ENCODE measurements at regions not wholly inside any gene's neighbourhood (a gene's known extent, or its start where the extent isn't known, plus 50 kb on each side); places are given as distances from the start of the nearest gene placed in this dataset.

GRCh38 chr20:20992686-20993360 lies 113.3 kb downstream of the LINC00237 start:
- DNase-seq (ENCODE audit: low read depth): no peak

- DNase-seq (ENCODE audit: low read depth): no peak
These were observed 113.9 kb downstream of the LINC00237 start for GRCh38 chr20:20992277-20992676.

DNA sequence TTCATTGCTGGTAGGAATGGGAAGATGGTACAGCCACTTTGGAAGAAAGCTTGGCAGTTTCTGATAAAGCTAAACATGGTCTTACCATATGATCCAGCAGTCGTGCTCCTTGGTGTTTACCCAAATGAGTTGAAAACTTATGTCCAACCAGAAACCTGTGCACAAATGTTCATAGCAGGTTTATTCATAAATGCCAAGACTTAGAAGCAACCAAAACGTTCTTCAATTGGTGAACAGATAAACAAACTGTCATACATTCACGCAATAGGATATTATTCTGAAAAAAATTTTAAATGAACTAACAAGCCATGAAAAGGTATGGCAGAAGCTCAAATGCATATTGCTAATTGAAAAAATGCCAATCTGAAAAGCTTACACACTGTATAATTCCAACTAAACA lies 117.1 kb downstream of the LINC00237 start:
- DNase-seq (ENCODE audit: low read depth): no peak

DNA sequence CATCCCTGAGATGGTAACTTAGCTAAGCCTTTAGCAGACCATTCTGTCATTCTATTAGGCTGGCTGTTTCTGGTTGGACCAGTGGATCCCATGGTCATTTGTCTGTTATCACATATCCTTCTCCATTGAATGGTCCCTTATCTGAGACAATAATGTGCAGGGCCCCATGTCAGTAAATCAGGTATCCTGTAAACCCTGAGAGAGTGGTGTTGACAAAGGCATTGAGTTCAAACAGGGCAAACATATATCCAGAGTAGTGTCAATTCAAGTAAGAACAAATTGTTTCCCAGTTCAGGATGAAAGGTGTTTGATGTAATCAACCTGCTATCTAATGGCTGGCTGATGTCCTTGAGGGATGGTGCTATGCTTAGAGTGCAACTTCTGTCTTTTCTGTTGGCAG lies 126.2 kb downstream of the LINC00237 start:
- DNase-seq (ENCODE audit: low read depth): no peak

- DNase-seq (ENCODE audit: low read depth): no peak
These were observed 128.4 kb downstream of the LINC00237 start for GRCh38 chr20:20977786-20978185.

DNA sequence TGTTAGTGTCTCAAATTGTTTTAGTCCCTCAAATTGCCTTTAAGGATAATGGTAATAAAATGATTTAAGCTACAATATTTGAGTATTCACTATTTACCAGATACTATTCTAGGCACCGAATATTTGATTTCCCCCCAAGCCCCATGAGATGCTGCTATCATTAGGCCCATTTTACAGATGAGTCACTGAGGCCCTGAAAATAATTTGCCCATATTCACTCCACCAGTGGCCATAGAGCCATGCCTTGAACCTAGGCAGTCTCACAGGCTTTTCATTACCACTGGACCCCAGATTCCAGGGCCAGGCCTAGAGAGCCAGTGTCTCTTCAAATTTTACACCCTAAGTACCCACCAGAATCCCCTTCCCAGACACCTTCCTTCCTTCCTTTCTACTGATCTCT lies 133.7 kb downstream of the LINC00237 start:
- no peak for DNase-seq (ENCODE audit: low read depth)

DNA sequence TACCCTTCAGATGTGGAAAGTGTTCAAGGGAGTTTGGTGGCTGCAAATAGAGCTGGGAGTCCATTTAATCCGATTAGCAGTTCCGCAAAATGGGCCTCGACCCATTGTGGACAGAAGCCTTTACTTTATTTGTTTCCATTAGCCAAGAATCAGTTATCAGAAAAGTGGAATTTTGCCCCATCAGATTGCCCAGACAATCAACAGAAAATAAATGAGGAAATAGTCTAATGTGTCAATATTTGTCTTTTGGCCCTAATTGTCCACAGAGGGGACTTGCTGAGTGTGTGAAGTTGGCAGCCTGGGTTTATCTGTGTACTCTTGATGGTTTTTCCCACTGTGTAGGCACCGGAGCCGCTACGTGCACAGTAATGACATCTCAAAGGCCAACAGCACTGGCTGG lies 134.3 kb downstream of the LINC00237 start:
- no peak for DNase-seq (ENCODE audit: low read depth)

- no peak for DNase-seq (ENCODE audit: low read depth)
These were observed 135.3 kb downstream of the LINC00237 start for GRCh38 chr20:20970841-20971240.

DNA sequence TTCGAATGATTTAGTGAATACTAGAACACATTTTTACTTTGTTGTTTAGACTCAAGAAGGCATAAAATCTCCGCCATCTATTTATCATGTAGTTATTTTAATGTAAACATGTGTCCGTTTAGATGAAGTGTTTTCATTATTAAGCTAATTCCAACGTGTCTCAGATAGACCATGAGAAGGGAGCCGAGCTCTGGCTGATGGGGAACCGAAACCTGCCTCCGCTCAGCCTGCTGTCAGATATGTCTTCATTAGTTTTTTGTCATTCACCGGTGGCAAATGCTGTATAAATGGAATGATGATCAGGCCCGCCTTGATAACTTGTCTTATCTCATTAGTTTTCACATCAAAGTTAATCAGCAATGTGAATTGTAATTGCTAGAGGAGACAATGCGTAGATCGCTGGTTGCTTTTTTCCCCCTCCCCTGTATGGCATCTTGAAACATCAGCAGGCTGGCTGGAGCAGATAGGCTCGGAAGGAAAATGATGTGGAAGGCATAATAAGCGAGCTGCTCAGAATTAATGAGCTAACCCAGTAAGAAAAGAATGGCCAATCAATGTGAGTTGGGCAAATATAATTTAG lies 136.4 kb downstream of the LINC00237 start:
- DNase-seq (ENCODE audit: low read depth): no peak

- no peak for DNase-seq (ENCODE audit: low read depth)
These were observed 138.5 kb downstream of the LINC00237 start for GRCh38 chr20:20967564-20968184.

DNA sequence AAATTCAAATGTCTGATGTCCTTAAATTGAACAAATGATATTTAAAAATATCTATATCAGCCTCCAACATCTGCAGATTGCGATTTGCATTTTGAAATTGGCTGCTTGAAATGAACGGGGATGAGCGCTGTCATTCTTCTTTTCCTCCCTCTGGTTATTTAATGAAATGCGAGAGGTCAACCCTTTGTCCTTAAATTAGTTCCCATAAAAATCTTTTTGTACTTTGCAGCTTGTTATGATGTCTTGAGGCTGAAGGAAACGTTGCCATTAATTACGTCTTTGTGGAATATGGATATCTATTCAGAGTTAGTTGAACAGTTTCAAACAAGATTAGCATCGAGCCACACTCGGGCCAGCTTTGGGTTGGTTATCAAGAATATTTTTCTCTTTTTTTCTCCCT lies 140.0 kb downstream of the LINC00237 start:
- no peak for DNase-seq (ENCODE audit: low read depth)

- DNase-seq (ENCODE audit: low read depth): no peak
These were observed 147.0 kb downstream of the LINC00237 start for GRCh38 chr20:20959031-20959755.

- no peak for DNase-seq (ENCODE audit: low read depth)
These were observed 149.6 kb downstream of the LINC00237 start for GRCh38 chr20:20956513-20956931.

- DNase-seq (ENCODE audit: low read depth): no peak
These were observed 150.3 kb downstream of the LINC00237 start for GRCh38 chr20:20955892-20956291.

DNA sequence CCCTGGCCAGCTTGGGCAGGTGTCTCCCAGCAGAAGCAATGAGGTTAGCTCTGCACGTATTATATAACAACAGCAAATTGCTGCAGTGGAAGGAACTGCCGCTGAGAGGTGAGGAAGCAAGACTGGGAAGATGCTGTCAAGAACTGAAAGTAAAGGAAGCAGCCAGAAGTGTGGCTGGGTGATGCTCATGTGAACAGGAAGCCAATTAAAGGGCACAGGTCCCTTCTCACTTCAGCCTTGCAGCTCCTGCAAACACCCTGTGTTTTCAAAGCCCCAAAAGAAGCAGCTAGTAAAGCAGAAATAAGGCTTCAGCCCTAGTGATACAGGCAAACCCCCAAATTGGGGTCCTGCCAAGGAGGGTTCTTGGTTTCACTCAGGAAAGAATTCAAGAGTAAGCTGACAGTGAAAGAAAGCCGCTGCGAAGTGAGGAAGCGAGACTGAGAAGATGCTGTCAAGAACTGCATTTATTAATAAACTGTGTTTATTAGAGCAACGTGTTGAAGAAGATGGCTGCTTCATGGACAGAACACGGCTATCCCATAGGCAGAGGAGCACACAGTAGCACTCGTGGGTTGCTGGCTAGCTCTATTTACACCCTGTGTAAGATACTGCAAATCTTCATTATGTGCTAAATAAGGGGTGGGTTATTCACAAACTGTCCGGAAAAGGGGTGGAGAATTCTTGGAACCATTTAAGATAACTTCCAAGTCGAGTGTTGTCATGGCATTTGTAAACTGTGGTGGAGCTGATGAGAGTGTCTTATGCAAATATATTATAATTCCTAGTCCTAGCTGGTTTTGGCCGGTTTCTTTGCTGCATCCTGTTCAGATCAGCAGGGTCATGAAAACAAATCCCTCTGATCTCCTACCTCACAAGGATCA lies 152.2 kb downstream of the LINC00237 start:
- no peak for DNase-seq (ENCODE audit: low read depth)

DNA sequence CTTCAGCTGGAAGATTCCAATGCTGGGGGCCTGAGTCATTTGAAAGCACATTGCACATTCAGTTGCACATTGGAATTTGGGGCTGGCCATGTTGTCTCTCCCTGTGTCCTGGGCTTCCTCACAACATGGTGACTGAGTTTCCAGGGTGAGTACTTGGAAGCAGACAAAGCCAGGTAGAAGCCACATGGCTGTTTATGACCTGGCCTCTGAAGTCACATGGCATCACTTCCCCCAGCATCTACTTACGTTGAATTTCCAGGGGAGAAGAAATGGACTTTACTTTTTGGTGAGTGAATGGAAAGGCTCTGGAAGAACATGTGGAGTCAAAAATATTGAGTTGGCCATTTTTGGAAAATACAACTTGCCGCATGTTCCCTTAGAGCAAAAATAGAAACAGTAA lies 155.5 kb downstream of the LINC00237 start:
- no peak for DNase-seq (ENCODE audit: low read depth)

GRCh38 chr20:20946122-20946759 lies 159.9 kb downstream of the LINC00237 start:
- DNase-seq (ENCODE audit: low read depth): no peak

DNA sequence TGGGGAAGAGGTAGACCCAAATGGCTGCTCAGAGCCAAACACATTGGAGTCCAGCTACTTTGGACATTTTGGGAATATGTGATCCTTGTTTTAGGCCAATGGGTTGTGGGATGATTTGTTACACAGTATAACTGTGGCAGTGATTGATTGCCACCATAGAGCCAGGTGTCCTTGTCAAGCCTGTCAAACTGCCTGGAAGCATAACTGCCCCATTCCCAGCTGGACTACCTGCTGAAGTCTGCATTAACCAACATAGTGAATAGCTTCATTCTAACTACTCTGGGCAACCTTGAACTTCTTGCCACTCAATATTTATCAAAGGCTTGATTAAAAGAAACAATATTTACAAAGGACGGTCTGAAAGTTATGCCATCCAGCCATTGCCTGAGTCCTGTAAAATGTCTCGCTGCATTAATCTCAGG lies 164.7 kb downstream of the LINC00237 start:
- no peak for DNase-seq (ENCODE audit: low read depth)

DNA sequence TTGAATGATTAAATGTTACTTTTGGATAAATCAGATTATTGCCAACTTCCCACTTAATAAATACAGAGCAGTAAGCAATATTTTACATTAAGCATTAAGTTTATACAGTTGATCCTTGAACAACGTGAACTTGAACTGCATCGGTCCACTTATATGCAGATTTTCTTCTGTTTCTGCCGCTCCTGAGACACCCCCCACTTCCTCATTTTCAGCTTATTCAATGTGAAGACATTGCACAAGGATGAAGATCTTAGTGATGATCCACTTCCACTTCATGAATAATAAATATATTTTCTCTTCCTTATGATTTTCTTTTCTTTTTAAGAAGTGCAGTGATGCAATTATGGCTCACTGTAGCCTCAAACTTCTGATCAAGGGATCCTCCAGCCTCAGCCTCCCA lies 167.2 kb downstream of the LINC00237 start:
- no peak for DNase-seq (ENCODE audit: low read depth)

DNA sequence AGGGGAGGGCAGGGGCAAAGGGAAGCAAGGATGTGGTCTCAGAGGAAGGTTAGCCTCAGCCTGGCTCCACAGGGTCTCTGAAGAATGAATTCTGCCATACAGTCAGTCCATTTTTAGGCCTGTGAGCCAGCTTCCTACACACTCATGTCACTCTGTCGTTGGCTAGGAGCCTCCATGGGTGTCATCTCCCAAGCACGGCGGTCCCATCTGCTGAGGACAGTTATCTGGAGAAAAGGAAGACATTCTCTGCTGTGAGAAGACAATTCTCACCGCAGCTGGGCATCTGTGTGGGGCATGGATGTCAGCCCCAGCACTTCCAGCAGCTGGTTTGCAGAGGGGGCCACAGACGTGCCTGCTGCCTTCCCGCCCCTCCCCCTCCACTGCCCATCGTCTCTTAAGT lies 167.6 kb downstream of the LINC00237 start:
- DNase-seq (ENCODE audit: low read depth): no peak

DNA sequence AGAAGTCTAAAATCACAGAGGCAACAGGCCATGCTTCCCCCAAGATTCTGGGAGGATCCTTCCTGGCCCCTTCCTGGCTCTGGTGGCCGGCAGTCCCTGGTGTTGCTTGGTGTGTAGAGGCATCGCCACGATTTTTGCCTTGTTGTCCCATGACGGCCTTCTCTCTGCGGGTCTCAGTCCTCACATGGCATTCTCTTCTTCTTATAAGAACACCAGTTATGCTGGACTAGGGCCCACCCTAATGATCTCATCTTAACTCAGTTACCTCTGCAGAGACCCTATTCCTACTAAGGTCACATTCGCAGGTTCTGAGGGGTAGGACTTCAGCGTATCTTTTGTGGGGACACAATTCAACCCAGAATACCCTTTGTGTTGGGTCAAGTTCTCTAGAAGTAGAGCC lies 168.0 kb downstream of the LINC00237 start:
- DNase-seq (ENCODE audit: low read depth): no peak

Data from T-helper 22 cell (primary cell).